ENCODE measurements at regions not wholly inside any gene's neighbourhood (a gene's known extent, or its start where the extent isn't known, plus 50 kb on each side); places are given as distances from the start of the nearest gene placed in this dataset.

DNA sequence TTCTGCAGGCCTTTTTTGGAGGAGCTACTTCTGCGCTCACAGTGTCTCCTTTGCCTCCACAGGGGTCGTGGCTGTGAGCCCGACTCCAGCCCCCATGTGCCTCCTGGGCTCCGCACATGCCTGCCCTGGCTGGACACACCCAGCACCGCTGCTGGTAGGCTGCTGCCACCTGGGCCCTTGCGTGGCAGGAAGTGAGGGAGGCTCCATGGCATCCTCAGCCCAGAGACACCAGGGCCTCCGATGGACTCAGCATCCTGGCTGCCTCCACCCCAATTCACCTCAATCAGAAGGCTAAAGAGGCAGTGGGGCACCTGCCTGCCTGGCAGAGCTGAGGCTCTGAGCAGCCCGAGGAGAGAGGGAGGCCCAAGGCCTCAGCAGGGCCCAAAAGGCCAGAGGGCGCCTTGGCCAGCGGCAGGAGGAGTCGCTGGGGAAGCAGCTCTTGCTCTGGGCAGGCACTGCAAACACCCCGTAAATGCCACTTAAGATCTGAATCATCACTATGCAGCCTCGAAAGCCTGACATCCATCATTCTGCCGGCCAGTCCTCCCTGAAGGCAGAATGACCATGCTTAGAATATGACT, 68.3 kb upstream of the OTOS start:
- Histone ChIP-seq H3K4me1 (ENCODE audit: control insufficient read depth, insufficient read depth, low read length) (peaks cover 19% of the 10 kb centered on the region), H3K4me3 (ENCODE audit: low read length) (no peak overlapping the region), H3K36me3 (ENCODE audit: control insufficient read depth, insufficient read depth, low read length) (no peaks in the 10 kb centered on the region), H3K27ac (ENCODE audit: low read length) (no peak overlapping the region), H3K9me3 (replicated peaks; ENCODE audit: control insufficient read depth, low read depth, low read length) (no peaks in the 10 kb centered on the region), H3K27me3 (ENCODE audit: control insufficient read depth, insufficient read depth, low read length) (no peaks in the 10 kb centered on the region)
- WGBS (ENCODE audit: insufficient coverage), result 61% methylated on average over 12 of the region's 14 CpGs
- DNase-seq, result no peak

DNA sequence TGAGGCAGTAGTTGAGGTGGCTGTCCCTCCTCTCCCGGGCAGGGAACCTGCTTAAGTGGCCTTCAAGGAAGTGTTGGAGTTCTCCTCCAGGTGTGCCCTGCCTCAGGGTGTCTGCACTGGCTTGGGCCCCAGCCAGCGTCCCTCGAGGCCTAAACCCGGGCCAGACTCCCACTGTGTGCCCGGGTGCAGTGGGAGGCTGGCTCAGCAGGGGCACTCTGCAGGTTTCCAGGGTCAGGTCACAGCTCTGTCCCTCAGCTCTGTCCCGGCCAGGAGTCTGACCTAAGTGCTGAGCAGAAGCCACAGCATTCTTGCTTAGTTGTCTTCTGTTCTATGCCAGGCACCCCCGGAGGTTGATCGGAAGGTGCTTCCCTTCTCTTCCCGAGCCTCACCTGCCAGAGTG, 69.0 kb upstream of the OTOS start:
- no peak for DNase-seq
- Histone ChIP-seq H3K4me1 (ENCODE audit: control insufficient read depth, insufficient read depth, low read length) (peaks cover 23% of the 10 kb centered on the region), H3K36me3 (ENCODE audit: control insufficient read depth, insufficient read depth, low read length) (no peaks in the 10 kb centered on the region), H3K9me3 (replicated peaks; ENCODE audit: control insufficient read depth, low read depth, low read length) (no peaks in the 10 kb centered on the region), H3K4me3 (ENCODE audit: low read length) (no peak overlapping the region), H3K27me3 (ENCODE audit: control insufficient read depth, insufficient read depth, low read length) (peaks cover 2% of the 10 kb centered on the region), H3K27ac (ENCODE audit: low read length) (no peak overlapping the region)
- 67% methylated on average over 9 of the region's 9 CpGs for WGBS (ENCODE audit: insufficient coverage)

DNA sequence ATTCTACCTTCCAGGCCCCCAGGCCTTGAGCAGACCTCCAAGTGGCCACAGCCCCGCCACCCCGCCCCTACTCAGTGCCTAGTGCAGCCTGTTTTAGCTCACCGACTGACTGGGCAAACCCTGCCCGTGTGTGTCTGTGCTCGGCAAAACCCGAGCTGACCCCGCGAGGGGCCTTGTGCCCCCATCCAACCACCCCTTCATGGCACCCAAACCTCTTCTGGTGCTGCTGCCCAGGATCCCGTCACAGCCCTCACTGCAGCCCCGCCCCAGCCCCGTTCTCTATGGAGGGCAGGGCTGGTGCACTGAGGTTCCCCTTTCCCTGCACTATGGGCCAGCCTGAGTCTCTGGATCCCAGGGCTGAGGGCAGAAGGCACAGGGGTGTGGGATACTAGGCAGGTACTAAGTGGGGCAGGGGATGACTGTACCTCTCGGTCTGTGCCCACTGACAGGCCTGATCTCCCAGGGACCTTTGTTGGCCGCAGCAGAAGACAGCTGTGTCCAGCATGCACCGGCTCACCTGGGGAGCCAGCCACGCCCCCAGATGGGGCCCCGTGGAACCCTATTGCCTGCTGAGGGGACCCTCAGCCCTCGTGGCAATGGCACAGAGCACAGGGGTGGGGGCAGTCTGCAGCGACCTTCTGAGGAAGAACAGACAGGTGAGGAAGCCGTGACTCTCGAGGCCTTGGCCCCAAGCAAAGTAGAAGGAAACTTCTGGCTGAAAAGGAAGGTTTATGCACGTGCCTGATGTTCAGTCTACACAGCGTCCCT, 69.9 kb upstream of the OTOS start:
- no peaks in the 10 kb centered on the region for H3K9me3 ChIP-seq (replicated peaks; ENCODE audit: control insufficient read depth, low read depth, low read length)
- H3K4me3 ChIP-seq (ENCODE audit: low read length), result no peak overlapping the region
- no peaks in the 10 kb centered on the region for H3K36me3 ChIP-seq (ENCODE audit: control insufficient read depth, insufficient read depth, low read length)
- DNase-seq, result no peak
- no peak overlapping the region for H3K27ac ChIP-seq (ENCODE audit: low read length)
- WGBS (ENCODE audit: insufficient coverage), result 73% methylated on average over 15 of the region's 22 CpGs
- H3K4me1 ChIP-seq (ENCODE audit: control insufficient read depth, insufficient read depth, low read length), result peaks cover 25% of the 10 kb centered on the region
- peaks cover 2% of the 10 kb centered on the region for H3K27me3 ChIP-seq (ENCODE audit: control insufficient read depth, insufficient read depth, low read length)

DNA sequence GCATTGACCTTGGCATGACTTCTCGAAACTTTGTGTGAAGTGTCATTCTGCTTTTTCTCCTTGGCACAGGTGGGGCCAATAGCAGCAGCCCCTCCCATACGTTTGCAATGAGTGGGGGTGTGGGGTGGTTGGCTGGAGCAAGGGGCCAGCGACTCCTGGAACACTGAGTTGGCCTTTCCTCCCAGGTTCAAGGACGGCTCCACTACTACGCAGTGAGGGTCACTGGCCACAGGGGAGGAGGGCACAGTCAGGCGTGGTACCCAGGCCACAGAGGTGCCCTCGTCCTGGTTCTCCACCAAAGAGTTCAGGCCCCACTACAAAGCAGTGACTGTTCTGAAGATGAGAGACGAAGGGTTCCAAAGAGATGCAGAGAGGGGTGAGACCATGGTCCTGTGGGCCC, 70.6 kb upstream of the OTOS start:
- Histone ChIP-seq H3K36me3 (ENCODE audit: control insufficient read depth, insufficient read depth, low read length) (no peaks in the 10 kb centered on the region), H3K4me1 (ENCODE audit: control insufficient read depth, insufficient read depth, low read length) (peaks cover 29% of the 10 kb centered on the region), H3K27ac (ENCODE audit: low read length) (no peak overlapping the region), H3K9me3 (replicated peaks; ENCODE audit: control insufficient read depth, low read depth, low read length) (no peaks in the 10 kb centered on the region), H3K27me3 (ENCODE audit: control insufficient read depth, insufficient read depth, low read length) (peaks cover 2% of the 10 kb centered on the region), H3K4me3 (ENCODE audit: low read length) (no peak overlapping the region)
- DNase-seq, result no peak
- WGBS (ENCODE audit: insufficient coverage), result 87% methylated on average over 3 of the region's 8 CpGs

DNA sequence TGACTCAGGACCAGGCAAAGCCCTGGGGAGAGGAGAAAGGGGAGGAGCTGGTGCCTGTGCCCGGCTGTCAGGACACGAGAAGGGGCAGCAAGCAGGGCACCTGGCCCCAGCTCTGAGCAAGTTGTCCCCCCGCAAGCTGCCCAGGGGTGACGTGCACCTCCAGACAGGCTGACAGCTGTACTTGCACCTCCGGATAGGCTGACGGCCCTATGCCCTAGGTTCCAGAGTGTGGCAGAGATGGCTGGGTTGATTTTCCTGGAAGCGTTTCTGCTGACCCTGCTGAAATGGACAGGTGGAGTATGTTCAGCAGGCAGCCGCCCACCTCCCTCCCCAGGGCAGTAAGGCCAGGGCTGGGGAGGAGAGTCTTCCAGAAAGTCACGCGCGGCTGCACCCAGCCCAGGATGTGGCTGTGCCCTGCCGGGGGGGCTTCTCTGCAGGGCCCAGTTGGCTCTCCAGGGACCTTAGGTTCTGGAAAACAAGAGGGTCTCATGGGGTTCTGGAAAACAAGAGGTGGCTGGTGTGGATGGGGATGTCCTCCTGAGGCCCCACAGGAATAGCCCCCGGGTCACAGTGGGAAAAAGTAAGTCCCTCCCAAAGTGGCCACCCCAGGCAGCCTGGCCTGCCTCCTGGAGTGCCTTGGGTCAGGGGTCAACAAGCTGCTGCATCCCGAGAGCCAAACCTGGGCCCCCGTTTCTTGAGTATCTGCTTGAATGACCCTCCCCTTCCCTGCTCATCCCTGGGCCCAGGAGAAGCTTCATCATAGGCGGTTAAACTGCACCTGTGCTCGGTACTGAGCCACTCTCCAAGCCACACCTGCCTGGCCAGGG, 71.4 kb upstream of the OTOS start:
- no peaks in the 10 kb centered on the region for H3K9me3 ChIP-seq (replicated peaks; ENCODE audit: control insufficient read depth, low read depth, low read length)
- no peak overlapping the region for H3K27ac ChIP-seq (ENCODE audit: low read length)
- no peaks in the 10 kb centered on the region for H3K36me3 ChIP-seq (ENCODE audit: control insufficient read depth, insufficient read depth, low read length)
- H3K27me3 ChIP-seq (ENCODE audit: control insufficient read depth, insufficient read depth, low read length), result peaks cover 2% of the 10 kb centered on the region
- WGBS (ENCODE audit: insufficient coverage), result 79% methylated on average over 14 of the region's 17 CpGs
- H3K4me1 ChIP-seq (ENCODE audit: control insufficient read depth, insufficient read depth, low read length), result peaks cover 29% of the 10 kb centered on the region
- H3K4me3 ChIP-seq (ENCODE audit: low read length), result no peak overlapping the region
- DNase-seq, result no peak

DNA sequence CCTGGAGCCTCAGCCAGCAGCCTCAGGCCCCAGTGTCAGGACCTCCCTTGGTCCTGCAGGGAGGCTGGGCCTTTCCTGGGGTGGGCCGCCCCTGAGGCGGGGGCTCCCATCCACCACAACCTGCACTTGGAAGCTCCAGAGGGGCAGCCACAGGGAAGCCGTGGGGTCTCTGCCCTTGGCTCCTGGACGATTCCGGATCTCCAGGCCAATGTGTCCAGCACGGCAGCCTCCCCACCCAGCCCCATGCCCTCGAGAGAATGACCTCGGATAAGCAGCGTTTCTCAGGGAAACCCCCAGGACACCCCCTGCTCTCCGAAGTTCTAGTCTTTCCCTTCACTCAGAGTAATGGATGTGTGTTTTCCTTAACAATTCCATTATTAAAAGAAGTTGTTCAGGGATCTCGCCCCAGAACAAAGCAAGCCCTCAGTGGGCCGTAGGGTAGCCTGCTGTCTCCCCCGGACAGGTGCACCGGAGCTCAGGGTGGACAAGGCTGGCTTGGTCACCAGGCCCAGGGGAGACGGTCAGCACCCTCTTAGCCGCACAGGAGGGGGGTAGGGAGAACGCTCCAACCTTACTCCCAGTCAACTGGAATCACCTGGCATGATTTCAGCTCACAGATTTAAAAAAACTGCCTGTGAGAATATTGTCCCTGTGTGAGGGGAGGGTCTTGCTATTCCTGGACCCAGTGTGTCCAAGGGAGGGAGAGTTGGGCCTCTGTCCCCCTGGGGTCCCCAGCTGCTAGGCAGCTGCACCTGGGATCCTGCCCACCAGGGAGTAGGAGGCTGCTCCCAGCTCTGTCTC, 72.2 kb upstream of the OTOS start:
- no peak for DNase-seq

DNA sequence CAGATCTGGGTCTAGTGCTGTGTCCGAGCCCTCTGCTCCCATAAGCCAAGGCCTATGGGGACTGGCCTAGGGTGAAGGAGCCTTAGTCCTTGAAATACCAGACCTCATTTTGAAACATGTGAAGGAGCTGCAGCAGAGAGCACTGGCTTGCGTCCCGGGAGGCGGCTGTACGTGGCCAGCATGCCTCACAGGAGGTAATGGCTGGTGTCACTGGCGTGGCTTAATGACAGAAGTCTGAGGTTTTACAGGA, 72.7 kb upstream of the OTOS start:
- H3K36me3 ChIP-seq (ENCODE audit: control insufficient read depth, insufficient read depth, low read length), result no peaks in the 10 kb centered on the region
- peaks cover 2% of the 10 kb centered on the region for H3K27me3 ChIP-seq (ENCODE audit: control insufficient read depth, insufficient read depth, low read length)
- DNase-seq, result no peak
- H3K9me3 ChIP-seq (replicated peaks; ENCODE audit: control insufficient read depth, low read depth, low read length), result no peaks in the 10 kb centered on the region
- H3K4me1 ChIP-seq (ENCODE audit: control insufficient read depth, insufficient read depth, low read length), result peaks cover 29% of the 10 kb centered on the region
- H3K27ac ChIP-seq (ENCODE audit: low read length), result no peak overlapping the region
- H3K4me3 ChIP-seq (ENCODE audit: low read length), result no peak overlapping the region
- 74% methylated on average over 6 of the region's 6 CpGs for WGBS (ENCODE audit: insufficient coverage)

More for the DNA sequence above, 72.2 kb upstream of the OTOS start:
- Histone ChIP-seq H3K4me3 (ENCODE audit: low read length) (no peak overlapping the region), H3K4me1 (ENCODE audit: control insufficient read depth, insufficient read depth, low read length) (peaks cover 29% of the 10 kb centered on the region), H3K9me3 (replicated peaks; ENCODE audit: control insufficient read depth, low read depth, low read length) (no peaks in the 10 kb centered on the region), H3K27me3 (ENCODE audit: control insufficient read depth, insufficient read depth, low read length) (peaks cover 2% of the 10 kb centered on the region), H3K36me3 (ENCODE audit: control insufficient read depth, insufficient read depth, low read length) (no peaks in the 10 kb centered on the region), H3K27ac (ENCODE audit: low read length) (no peak overlapping the region)
- WGBS (ENCODE audit: insufficient coverage), result 73% methylated on average over 4 of the region's 17 CpGs

DNA sequence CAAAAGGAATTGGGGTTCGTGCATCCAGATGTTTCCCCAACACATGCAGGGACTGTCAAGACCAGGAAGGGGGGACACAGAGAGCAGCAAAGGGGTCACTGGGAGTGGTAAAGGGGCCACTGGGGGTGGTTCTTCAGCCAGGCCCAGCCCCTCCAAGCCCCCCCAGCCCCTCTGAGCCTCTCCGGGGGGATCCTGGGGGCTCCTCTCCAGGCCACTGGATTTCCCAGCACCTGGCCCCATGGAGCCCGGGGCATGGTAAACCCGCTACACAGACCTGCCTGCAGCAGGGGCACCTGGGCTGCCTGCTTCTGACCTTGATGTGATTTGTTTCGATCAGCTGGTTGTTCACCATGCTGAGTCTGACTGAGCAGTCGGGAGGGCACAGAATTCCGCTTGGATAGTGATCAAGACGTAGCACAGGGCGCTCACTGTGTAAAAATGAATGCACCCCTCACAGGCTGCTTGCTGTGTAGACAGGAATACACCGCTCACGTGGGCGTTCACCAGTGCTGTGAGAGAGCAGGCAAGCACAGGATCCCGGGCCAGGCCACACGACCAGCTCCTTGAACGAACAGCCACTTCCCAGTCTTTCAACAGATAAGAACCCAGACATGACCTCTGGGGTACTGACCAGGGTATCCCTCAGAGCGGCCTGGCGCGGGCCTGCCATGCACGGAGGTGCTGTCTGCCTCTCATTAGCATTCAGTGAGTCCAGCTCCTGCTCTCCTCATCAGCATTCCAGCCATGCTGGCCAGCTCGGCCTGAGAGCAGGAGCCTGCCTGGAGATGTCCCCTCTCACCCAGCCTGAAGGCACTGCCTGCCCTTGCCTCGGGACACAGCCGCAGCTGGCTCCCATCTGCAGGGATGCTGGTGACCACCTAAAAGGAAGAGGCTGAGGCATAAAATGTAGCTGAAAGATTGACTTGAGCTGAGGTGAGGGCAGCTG, 73.3 kb upstream of the OTOS start:
- H3K27me3 ChIP-seq (ENCODE audit: control insufficient read depth, insufficient read depth, low read length), result peaks cover 2% of the 10 kb centered on the region
- H3K9me3 ChIP-seq (replicated peaks; ENCODE audit: control insufficient read depth, low read depth, low read length), result no peaks in the 10 kb centered on the region
- DNase-seq, result no peak
- WGBS (ENCODE audit: insufficient coverage), result 59% methylated on average over 22 of the region's 22 CpGs
- H3K36me3 ChIP-seq (ENCODE audit: control insufficient read depth, insufficient read depth, low read length), result no peaks in the 10 kb centered on the region
- no peak overlapping the region for H3K27ac ChIP-seq (ENCODE audit: low read length)
- peaks cover 29% of the 10 kb centered on the region for H3K4me1 ChIP-seq (ENCODE audit: control insufficient read depth, insufficient read depth, low read length)
- H3K4me3 ChIP-seq (ENCODE audit: low read length), result no peak overlapping the region

DNA sequence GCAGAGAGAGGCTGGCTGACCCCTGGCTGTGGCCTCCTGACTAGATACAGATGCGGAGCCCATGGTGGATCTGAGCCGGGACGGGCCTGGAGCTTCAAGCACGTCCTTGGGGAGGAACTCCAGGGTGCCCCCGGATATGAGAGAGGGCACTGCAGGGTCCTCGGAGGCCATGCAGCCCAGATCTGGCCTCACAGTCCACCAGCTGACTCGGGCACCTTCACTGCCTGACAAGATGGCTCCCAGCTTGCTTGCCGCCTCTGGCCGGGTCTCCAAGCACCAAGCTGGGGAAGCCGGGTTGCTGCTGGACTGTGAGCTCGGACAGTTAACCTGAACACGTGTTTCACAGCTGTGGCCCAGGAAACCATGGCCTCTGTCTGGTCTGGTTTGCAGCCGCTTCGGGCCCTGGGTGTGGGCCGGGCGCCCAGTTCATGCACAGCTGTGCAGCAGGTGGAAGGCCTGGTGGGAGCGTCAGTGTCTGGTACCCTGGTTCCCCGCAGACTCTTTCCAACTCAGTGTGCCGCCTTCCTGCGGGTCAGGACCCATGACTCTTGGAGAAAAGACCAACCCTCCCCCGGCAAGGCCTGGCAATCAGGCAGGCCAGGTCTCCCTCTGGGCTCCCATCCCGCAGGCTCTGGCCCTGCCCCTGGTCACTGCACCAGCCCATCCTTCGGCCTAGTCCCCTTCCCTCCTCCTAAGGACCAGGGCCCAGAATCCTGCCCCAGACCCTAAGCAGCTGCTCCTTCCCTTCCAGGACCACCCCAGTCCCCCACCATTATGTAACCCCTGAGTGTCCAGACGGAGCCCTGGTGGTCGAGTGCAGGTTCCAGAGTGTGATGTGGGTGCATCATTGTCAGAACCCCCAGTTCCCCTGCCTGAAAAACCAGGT, 74.6 kb upstream of the OTOS start:
- Histone ChIP-seq H3K4me3 (ENCODE audit: low read length) (no peak overlapping the region), H3K27ac (ENCODE audit: low read length) (no peak overlapping the region), H3K9me3 (replicated peaks; ENCODE audit: control insufficient read depth, low read depth, low read length) (no peaks in the 10 kb centered on the region), H3K36me3 (ENCODE audit: control insufficient read depth, insufficient read depth, low read length) (no peaks in the 10 kb centered on the region), H3K4me1 (ENCODE audit: control insufficient read depth, insufficient read depth, low read length) (peaks cover 29% of the 10 kb centered on the region), H3K27me3 (ENCODE audit: control insufficient read depth, insufficient read depth, low read length) (peaks cover 2% of the 10 kb centered on the region)
- 62% methylated on average over 25 of the region's 25 CpGs for WGBS (ENCODE audit: insufficient coverage)
- DNase-seq, result peak; percentile 68

Data from muscle of leg (tissue), 3 donors.